ENCODE measurements at regions not wholly inside any gene's neighbourhood (a gene's known extent, or its start where the extent isn't known, plus 50 kb on each side); places are given as distances from the start of the nearest gene placed in this dataset.

DNA sequence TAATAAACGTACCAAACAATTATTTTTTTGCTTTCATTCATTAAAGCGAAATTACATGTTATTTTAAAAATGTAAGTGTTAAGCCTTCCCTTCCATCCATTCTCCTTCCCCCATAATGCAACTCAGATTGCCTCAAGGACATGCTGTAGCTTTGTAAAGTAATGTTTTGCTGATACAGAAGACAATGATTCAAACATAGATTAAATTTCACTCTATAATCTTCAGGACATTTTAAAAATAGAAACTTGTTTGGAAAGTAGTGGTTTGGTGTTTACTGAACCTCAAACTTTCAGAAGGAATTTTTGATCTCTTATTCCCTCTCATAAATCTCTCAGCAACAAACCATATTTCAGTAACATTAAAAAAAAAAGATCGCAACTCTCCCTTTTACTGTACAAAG, 350.9 kb upstream of the HSF2 start:
- Histone ChIP-seq H3K4me3 (ENCODE audit: low read length) (no peak overlapping the region), H3K4me1 (ENCODE audit: insufficient read depth, low read length) (no peaks in the 10 kb centered on the region), H3K27me3 (ENCODE audit: insufficient read depth, low read length) (no peaks in the 10 kb centered on the region)

GRCh38 chr6:122049341-122049740, 350.1 kb upstream of the HSF2 start:
- no peaks in the 10 kb centered on the region for H3K4me1 ChIP-seq (ENCODE audit: insufficient read depth, low read length)
- H3K9me3 ChIP-seq (ENCODE audit: low read depth, low read length): no peaks in the 10 kb centered on the region
- no peaks in the 10 kb centered on the region for H3K27me3 ChIP-seq (ENCODE audit: insufficient read depth, low read length)
- H3K4me3 ChIP-seq (ENCODE audit: low read length): no peak overlapping the region

More for the DNA sequence above, 350.9 kb upstream of the HSF2 start:
- no peaks in the 10 kb centered on the region for H3K9me3 ChIP-seq (ENCODE audit: low read depth, low read length)

DNA sequence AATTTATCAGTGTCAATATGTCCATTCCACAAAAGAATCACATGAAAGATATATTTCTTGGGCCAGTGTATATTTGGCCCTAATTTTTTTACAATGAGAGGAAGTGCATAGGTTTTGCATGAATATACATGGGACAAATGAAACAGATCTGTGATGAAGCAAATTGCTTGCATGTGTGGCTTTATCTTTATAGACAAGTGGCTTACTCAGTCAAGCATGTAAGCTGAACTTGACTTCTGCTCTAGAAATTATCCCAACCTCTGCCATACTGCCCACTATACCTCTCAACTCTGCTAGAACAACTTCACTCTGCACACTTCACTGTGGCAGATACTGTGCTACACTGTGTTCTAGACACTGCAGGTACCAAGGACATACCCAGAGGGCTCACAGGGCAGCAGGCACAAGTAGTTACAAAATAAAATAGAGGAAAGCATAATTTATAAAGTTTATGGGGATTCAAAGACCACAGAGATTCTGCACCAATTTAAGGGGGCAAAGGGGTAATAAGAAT, 349.2 kb upstream of the HSF2 start:
- no peaks in the 10 kb centered on the region for H3K9me3 ChIP-seq (ENCODE audit: low read depth, low read length)
- H3K4me3 ChIP-seq (ENCODE audit: low read length): no peak overlapping the region
- H3K27me3 ChIP-seq (ENCODE audit: insufficient read depth, low read length): no peaks in the 10 kb centered on the region
- no peaks in the 10 kb centered on the region for H3K4me1 ChIP-seq (ENCODE audit: insufficient read depth, low read length)

GRCh38 chr6:122052346-122052900, 347.0 kb upstream of the HSF2 start:
- Histone ChIP-seq H3K9me3 (ENCODE audit: low read depth, low read length) (no peaks in the 10 kb centered on the region), H3K27me3 (ENCODE audit: insufficient read depth, low read length) (no peaks in the 10 kb centered on the region), H3K4me1 (ENCODE audit: insufficient read depth, low read length) (no peaks in the 10 kb centered on the region), H3K4me3 (ENCODE audit: low read length) (no peak overlapping the region)

DNA sequence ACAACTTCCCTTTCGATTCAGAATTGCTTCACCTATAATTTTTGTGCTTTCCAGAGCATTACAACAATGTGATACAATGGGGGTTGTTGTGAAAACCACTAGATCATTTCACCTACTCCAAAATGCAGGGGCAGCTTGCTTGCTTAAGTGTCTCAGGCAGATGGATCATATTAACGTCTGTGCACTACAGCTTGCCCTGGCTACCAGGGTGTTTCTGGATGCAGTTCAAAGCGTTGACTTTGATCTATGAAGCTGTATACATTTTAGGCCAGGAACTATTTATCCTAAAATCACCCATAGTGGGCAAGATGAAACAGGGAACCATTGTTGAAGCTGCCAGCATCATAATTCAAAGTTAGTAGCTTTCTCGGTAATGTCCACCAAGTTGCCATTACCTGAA, 339.5 kb upstream of the HSF2 start:
- Histone ChIP-seq H3K4me3 (ENCODE audit: low read length) (no peak overlapping the region), H3K4me1 (ENCODE audit: insufficient read depth, low read length) (no peaks in the 10 kb centered on the region), H3K27me3 (ENCODE audit: insufficient read depth, low read length) (no peaks in the 10 kb centered on the region), H3K9me3 (ENCODE audit: low read depth, low read length) (no peaks in the 10 kb centered on the region)

DNA sequence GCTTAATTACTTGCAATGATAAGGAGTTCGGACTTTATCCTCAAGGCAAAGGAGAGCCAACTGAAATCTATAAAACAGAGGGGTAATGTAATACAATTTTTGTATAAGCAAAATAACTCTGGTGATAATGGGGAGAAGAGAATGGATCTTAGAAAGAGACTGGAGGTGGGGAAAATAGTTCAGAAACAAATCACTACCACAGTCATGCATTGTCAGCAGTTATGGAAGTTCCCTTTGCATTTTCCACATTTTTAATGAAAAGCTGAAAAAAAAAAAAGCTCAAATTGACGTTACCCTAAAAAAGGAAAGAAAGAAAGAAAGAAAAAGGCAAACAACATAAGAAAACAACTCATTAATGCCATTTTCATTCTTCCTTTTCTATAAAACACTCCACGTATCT, 337.6 kb upstream of the HSF2 start:
- H3K4me1 ChIP-seq (ENCODE audit: insufficient read depth, low read length): no peaks in the 10 kb centered on the region
- no peak overlapping the region for H3K4me3 ChIP-seq (ENCODE audit: low read length)
- H3K9me3 ChIP-seq (ENCODE audit: low read depth, low read length): no peaks in the 10 kb centered on the region
- no peaks in the 10 kb centered on the region for H3K27me3 ChIP-seq (ENCODE audit: insufficient read depth, low read length)

- Histone ChIP-seq H3K4me1 (ENCODE audit: insufficient read depth, low read length) (no peaks in the 10 kb centered on the region), H3K9me3 (ENCODE audit: low read depth, low read length) (no peaks in the 10 kb centered on the region), H3K27me3 (ENCODE audit: insufficient read depth, low read length) (no peaks in the 10 kb centered on the region), H3K4me3 (ENCODE audit: low read length) (no peak overlapping the region)
Measured at GRCh38 chr6:122063076-122063475, 336.4 kb upstream of the HSF2 start.

GRCh38 chr6:122063761-122064160, 335.7 kb upstream of the HSF2 start:
- Histone ChIP-seq H3K4me1 (ENCODE audit: insufficient read depth, low read length) (no peaks in the 10 kb centered on the region), H3K4me3 (ENCODE audit: low read length) (no peak overlapping the region), H3K9me3 (ENCODE audit: low read depth, low read length) (no peaks in the 10 kb centered on the region), H3K27me3 (ENCODE audit: insufficient read depth, low read length) (no peaks in the 10 kb centered on the region)

- H3K4me3 ChIP-seq (ENCODE audit: low read length): no peak overlapping the region
- no peaks in the 10 kb centered on the region for H3K9me3 ChIP-seq (ENCODE audit: low read depth, low read length)
- no peaks in the 10 kb centered on the region for H3K27me3 ChIP-seq (ENCODE audit: insufficient read depth, low read length)
- H3K4me1 ChIP-seq (ENCODE audit: insufficient read depth, low read length): no peaks in the 10 kb centered on the region
Measured at GRCh38 chr6:122066200-122066599, 333.3 kb upstream of the HSF2 start.

- Histone ChIP-seq H3K27me3 (ENCODE audit: insufficient read depth, low read length) (no peaks in the 10 kb centered on the region), H3K9me3 (ENCODE audit: low read depth, low read length) (no peaks in the 10 kb centered on the region), H3K4me3 (ENCODE audit: low read length) (no peak overlapping the region), H3K4me1 (ENCODE audit: insufficient read depth, low read length) (no peaks in the 10 kb centered on the region)
Measured at GRCh38 chr6:122068291-122068769, 331.1 kb upstream of the HSF2 start.

DNA sequence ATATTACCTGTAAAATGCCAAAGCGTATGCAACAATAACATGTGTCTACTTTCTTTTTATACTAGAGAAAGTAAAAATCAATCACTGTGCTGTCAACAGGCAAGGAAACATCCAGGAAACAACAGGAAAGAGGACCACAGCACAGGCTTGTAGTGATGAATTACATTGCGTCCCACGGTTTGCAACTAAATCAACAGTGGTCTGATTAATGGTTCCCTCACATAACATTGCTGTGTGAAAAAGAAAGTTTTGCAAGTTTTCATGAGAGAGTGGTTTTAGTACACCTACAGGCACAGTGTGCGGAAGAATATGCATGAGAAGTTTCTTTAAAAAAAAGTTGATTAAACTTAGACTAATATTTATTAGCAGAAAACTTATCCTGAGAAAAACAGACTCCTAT, 329.5 kb upstream of the HSF2 start:
- H3K27me3 ChIP-seq (ENCODE audit: insufficient read depth, low read length): no peaks in the 10 kb centered on the region
- H3K4me1 ChIP-seq (ENCODE audit: insufficient read depth, low read length): no peaks in the 10 kb centered on the region
- H3K4me3 ChIP-seq (ENCODE audit: low read length): no peak overlapping the region
- H3K9me3 ChIP-seq (ENCODE audit: low read depth, low read length): no peaks in the 10 kb centered on the region

DNA sequence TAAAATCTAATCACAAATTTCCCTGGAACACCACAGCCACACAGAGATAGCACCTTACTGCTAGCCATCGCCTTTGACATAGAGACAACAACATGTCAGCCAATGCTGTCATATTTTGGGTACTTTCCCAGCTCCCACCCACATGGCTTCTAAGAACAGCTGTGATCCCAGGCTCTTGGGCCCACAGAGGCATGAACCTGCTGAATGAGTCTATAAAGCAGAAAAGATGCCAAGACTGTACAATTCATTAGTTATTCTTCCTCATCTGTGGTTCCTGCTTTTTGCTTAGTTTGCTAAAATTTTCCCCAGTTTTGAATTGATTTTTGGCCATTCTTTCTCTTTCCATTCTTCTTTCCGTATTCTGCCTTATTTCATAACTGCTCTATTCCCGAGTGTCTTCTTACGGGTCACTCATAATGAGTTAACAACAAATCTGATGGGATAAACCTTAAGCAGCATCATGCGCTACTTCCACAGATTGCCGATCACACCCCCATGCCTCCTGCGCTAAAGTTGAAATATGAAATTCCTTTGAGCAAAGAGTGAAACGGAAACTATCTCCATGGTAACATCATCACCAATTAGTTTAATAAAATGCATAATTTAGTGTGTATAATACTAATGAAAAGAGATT, 327.3 kb upstream of the HSF2 start:
- Histone ChIP-seq H3K27me3 (ENCODE audit: insufficient read depth, low read length) (no peaks in the 10 kb centered on the region), H3K9me3 (ENCODE audit: low read depth, low read length) (no peaks in the 10 kb centered on the region), H3K4me3 (ENCODE audit: low read length) (no peak overlapping the region), H3K4me1 (ENCODE audit: insufficient read depth, low read length) (no peaks in the 10 kb centered on the region)

- no peaks in the 10 kb centered on the region for H3K27me3 ChIP-seq (ENCODE audit: insufficient read depth, low read length)
- H3K4me1 ChIP-seq (ENCODE audit: insufficient read depth, low read length): no peaks in the 10 kb centered on the region
- H3K9me3 ChIP-seq (ENCODE audit: low read depth, low read length): no peaks in the 10 kb centered on the region
- no peak overlapping the region for H3K4me3 ChIP-seq (ENCODE audit: low read length)
Measured at GRCh38 chr6:122075084-122075838, 324.2 kb upstream of the HSF2 start.

DNA sequence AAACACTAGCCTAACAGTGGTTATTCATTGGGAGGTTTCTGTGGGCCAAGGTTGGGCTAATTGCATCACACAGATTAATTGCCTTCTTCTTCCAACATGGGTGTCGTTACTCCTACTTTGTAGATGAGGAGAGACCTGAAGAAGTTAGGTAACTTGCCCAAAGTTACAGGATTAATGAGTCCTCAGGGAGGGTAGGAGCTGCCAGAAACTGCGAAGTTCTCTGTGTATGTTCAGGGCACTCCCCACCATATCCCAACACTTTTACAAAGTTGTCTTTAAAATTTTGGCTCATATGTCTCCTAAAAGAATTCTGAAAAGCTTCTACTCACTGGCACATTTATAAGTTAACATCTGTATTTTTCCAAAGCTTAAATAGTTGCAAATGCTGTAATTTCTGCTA, 323.5 kb upstream of the HSF2 start:
- H3K4me1 ChIP-seq (ENCODE audit: insufficient read depth, low read length): no peaks in the 10 kb centered on the region
- no peaks in the 10 kb centered on the region for H3K9me3 ChIP-seq (ENCODE audit: low read depth, low read length)
- no peaks in the 10 kb centered on the region for H3K27me3 ChIP-seq (ENCODE audit: insufficient read depth, low read length)
- H3K4me3 ChIP-seq (ENCODE audit: low read length): no peak overlapping the region

DNA sequence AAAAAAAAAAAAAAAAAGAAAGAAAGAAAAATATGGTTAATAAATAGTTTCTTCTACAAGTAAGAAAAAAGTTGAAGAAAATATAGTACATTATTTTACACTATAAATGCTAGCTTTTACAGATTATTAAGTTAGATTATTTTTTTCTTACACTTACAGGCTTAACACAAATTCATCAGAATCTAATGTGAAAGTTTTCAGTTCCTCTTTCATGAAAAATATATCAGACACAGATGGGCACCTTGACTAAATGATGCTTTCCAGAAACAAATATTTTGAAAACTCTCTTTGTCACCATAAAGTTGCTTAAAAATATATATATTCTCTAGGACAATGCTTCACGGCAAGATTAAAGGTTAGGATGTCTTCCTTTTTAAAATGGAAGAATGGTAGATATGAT, 321.8 kb upstream of the HSF2 start:
- no peaks in the 10 kb centered on the region for H3K27me3 ChIP-seq (ENCODE audit: insufficient read depth, low read length)
- no peaks in the 10 kb centered on the region for H3K4me1 ChIP-seq (ENCODE audit: insufficient read depth, low read length)
- H3K4me3 ChIP-seq (ENCODE audit: low read length): no peak overlapping the region
- no peaks in the 10 kb centered on the region for H3K9me3 ChIP-seq (ENCODE audit: low read depth, low read length)
